ENCODE measurements at regions not wholly inside any gene's neighbourhood (a gene's known extent, or its start where the extent isn't known, plus 50 kb on each side); places are given as distances from the start of the nearest gene placed in this dataset.

DNA sequence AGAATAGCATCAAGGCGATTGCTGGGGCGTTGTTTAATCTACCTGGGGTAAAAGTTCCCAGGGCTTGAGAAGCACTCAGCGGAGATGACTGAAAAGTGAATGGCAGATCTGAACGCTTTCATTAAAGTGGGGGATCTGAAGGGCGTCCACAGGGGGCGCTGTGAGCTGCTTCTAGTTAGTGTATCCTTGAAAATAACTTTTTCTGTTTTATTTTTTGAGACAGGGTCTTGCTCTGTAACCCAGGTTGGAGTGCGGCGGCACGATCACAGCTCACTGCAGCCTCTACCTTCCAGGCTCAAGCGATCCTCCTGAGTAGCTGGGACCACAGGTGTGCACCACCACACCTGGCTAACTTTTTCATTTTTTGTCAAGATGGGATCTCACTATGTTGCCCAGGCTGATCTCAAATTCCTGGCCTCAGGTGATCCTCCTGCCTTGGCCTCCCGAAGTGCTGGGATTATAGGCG, 360.4 kb downstream of the SEC14L1 start:
- TF ChIP-seq, protein P1, sequence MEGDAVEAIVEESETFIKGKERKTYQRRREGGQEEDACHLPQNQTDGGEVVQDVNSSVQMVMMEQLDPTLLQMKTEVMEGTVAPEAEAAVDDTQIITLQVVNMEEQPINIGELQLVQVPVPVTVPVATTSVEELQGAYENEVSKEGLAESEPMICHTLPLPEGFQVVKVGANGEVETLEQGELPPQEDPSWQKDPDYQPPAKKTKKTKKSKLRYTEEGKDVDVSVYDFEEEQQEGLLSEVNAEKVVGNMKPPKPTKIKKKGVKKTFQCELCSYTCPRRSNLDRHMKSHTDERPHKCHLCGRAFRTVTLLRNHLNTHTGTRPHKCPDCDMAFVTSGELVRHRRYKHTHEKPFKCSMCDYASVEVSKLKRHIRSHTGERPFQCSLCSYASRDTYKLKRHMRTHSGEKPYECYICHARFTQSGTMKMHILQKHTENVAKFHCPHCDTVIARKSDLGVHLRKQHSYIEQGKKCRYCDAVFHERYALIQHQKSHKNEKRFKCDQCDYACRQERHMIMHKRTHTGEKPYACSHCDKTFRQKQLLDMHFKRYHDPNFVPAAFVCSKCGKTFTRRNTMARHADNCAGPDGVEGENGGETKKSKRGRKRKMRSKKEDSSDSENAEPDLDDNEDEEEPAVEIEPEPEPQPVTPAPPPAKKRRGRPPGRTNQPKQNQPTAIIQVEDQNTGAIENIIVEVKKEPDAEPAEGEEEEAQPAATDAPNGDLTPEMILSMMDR (IDR thresholded peaks at IDR 0.05): no peak
- TF ChIP-seq POLR2A (IDR thresholded peaks at IDR 0.05): no peak
- no peak for TF ChIP-seq EP300 (IDR thresholded peaks at IDR 0.05)
